ENCODE measurements at regions not wholly inside any gene's neighbourhood (a gene's known extent, or its start where the extent isn't known, plus 50 kb on each side); places are given as distances from the start of the nearest gene placed in this dataset.
"Not testable (repeated sequence)": the region's sequence is repeated elsewhere in the genome, so short reads cannot be mapped to it uniquely, and the experiment has no call there.

DNA sequence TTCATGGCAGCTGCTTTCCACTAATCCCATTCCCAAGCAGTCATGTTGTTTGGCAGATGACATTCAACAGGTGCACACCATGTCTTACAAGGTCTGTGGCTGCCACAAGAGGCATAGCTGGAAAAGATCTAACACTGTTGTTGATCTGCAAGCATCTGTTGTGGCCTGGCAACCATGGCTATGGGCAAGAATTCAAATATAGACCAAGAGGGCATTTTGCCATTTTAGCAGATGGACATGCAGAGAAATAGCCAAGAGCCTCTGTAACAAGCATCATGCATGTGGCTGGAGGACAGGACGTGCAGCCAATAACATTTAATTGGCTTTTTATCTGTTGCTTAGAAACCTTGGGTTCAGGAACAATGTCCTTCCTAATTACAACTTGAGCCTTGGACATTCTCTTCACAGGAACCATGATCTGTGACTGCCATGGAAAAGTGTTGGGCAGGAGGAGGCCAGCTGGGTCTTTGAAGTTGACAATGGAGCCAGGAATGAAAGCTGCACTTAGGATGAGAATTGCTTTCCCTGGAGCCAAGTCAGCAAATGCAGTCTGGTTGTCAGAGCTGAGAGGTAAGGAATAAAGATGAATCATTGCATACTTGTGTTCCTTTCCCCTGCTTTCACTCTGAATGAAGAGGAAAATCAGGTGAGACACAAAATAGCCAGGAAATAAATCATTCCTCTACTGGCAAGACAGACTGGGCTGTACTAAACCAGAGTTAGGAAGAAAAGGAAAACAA, 113.6 kb upstream of the ANO5 start:
- TF ChIP-seq TAF1 (IDR thresholded peaks at IDR 0.05; ENCODE audit: low read depth, low read length) (no peak), SPI1 (IDR thresholded peaks at IDR 0.05; ENCODE audit: low read depth, low read length) (no peak), POLR2A (IDR thresholded peaks at IDR 0.05; ENCODE audit: low read depth, low read length) (no peak), PAX5 (IDR thresholded peaks at IDR 0.05; ENCODE audit: insufficient read depth, low read length, severe bottlenecking) (no peak), POLR2AphosphoS5 (IDR thresholded peaks at IDR 0.05; ENCODE audit: low read depth, low read length) (no peak), POU2F2 (IDR thresholded peaks at IDR 0.05; ENCODE audit: low read depth, low read length) (no peak)

DNA sequence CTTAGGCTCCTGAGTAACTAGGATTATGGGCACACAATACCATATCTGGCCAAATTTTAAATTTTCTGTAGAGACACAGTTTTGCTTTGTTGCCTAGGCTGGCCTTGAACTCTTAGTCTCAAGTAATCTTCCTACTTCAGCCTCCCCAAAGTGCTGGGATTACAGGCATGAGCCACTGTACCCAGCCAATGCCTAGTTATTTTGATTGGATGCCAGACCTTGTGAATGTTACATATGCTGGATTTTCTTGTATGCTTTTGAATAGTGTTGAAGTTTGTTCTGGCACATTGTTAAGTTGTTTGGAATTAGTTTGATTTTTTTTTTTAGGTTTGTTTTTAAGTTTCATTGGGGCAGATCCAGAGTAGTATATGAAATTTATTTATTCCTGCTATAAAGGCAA, 110.7 kb upstream of the ANO5 start:
- TF ChIP-seq TAF1 (IDR thresholded peaks at IDR 0.05; ENCODE audit: low read depth, low read length) (no peak), PAX5 (IDR thresholded peaks at IDR 0.05; ENCODE audit: insufficient read depth, low read length, severe bottlenecking) (no peak), SPI1 (IDR thresholded peaks at IDR 0.05; ENCODE audit: low read depth, low read length) (no peak), POLR2A (IDR thresholded peaks at IDR 0.05; ENCODE audit: low read depth, low read length) (no peak), POU2F2 (IDR thresholded peaks at IDR 0.05; ENCODE audit: low read depth, low read length) (no peak)
- DNase-seq (ENCODE audit: insufficient read length, low spot score) (no peak), FAIRE-seq (no peak)

More for the DNA sequence above, 113.6 kb upstream of the ANO5 start:
- no peak for DNase-seq (ENCODE audit: insufficient read length, low spot score)
- no peak for FAIRE-seq

DNA sequence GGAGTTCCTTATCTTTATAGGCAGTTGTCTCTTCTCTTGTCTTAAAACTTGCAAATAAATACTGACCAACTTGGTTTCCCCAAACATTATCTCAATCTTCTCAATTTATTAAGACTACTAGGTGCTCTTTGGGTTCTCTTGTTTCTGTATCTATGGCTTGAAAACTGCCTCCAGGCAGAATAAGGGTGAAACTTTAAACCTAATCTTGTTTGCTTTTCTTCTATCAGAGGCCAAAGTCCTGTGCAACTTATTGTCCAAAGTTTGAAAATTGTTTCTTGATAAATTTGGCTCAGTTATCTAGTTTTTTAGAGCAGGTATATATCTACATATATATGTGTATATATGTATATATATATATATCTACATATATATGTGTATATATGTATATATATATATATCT, 110.1 kb upstream of the ANO5 start:
- FAIRE-seq (no peak), DNase-seq (ENCODE audit: insufficient read length, low spot score) (no peak)
- no peak for TF ChIP-seq POLR2A (IDR thresholded peaks at IDR 0.05; ENCODE audit: low read depth, low read length)
- no peak for TF ChIP-seq SPI1 (IDR thresholded peaks at IDR 0.05; ENCODE audit: low read depth, low read length)
- no peak for TF ChIP-seq POU2F2 (IDR thresholded peaks at IDR 0.05; ENCODE audit: low read depth, low read length)
- no peak for TF ChIP-seq POLR2AphosphoS5 (IDR thresholded peaks at IDR 0.05; ENCODE audit: low read depth, low read length)
- no peak for TF ChIP-seq TAF1 (IDR thresholded peaks at IDR 0.05; ENCODE audit: low read depth, low read length)
- TF ChIP-seq PAX5 (IDR thresholded peaks at IDR 0.05; ENCODE audit: insufficient read depth, low read length, severe bottlenecking), result no peak

DNA sequence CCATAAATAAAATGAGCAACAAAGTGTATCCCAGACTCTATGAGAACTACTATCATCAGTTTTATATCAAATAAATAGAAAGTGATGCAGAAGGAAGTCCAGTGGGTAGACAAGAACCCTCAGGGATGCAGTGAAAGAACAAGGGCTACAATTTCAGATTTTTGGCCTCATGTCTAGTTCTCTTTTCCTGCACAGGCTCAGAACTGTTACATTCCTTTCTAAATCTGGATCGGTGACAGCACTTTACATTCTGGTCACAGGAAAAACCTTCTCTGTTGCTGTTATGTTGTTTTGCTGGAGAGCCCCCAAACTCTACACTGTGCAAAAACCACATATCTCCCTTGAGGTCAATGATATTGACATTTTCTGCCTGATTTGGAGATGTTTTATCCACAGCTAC, 108.8 kb upstream of the ANO5 start:
- DNase-seq (ENCODE audit: insufficient read length, low spot score) (no peak), FAIRE-seq (no peak)
- TF ChIP-seq POLR2A (IDR thresholded peaks at IDR 0.05; ENCODE audit: low read depth, low read length) (no peak), SPI1 (IDR thresholded peaks at IDR 0.05; ENCODE audit: low read depth, low read length) (no peak), PAX5 (IDR thresholded peaks at IDR 0.05; ENCODE audit: insufficient read depth, low read length, severe bottlenecking) (no peak), POLR2AphosphoS5 (IDR thresholded peaks at IDR 0.05; ENCODE audit: low read depth, low read length) (no peak), POU2F2 (IDR thresholded peaks at IDR 0.05; ENCODE audit: low read depth, low read length) (no peak), TAF1 (IDR thresholded peaks at IDR 0.05; ENCODE audit: low read depth, low read length) (no peak)

DNA sequence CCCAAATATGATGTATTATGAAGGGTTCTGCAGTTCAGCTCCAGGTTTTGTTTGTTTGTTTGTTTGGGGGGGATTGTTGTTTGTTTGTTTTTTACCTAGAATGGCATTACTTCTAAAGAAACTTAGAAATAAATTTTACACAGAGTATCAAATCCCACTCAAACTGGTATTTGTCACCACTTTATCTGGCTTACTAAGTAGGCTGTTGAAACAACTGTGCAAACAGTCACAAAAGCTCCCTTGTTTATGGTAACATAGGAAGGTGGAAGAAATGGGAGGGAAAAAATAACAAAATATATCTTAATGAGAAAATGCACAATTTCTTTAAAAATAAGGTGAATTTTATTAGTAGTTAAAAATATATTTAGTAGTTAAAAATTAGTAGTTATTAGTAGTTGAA, 108.3 kb upstream of the ANO5 start:
- DNase-seq (ENCODE audit: insufficient read length, low spot score) (no peak), FAIRE-seq (no peak)
- TF ChIP-seq SPI1 (IDR thresholded peaks at IDR 0.05; ENCODE audit: low read depth, low read length) (no peak), POU2F2 (IDR thresholded peaks at IDR 0.05; ENCODE audit: low read depth, low read length) (no peak), PAX5 (IDR thresholded peaks at IDR 0.05; ENCODE audit: insufficient read depth, low read length, severe bottlenecking) (no peak), POLR2AphosphoS5 (IDR thresholded peaks at IDR 0.05; ENCODE audit: low read depth, low read length) (no peak), POLR2A (IDR thresholded peaks at IDR 0.05; ENCODE audit: low read depth, low read length) (no peak), TAF1 (IDR thresholded peaks at IDR 0.05; ENCODE audit: low read depth, low read length) (no peak)

DNA sequence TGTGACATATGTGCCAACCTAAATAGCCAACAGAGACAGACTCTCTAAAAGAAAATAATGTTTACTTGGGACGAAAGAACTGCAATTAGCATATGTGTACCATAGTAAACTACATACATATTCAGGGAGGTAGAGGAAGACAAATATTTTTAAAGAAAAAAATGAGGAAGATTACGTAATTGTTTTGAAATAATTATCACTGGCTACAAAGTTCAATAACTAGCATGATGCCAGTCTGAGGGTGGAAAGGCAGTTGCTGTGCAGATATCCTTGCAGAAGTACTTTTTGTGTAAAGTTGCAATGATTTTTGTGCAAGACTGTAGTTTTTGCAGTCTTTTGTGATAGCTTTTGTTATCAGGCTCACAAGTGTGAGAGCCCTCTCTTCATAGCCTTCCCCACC, 103.3 kb upstream of the ANO5 start:
- no peak for DNase-seq (ENCODE audit: insufficient read length, low spot score)
- FAIRE-seq, result no peak
- no peak for TF ChIP-seq POLR2AphosphoS5 (IDR thresholded peaks at IDR 0.05; ENCODE audit: low read depth, low read length)
- TF ChIP-seq POLR2A (IDR thresholded peaks at IDR 0.05; ENCODE audit: low read depth, low read length), result no peak
- no peak for TF ChIP-seq TAF1 (IDR thresholded peaks at IDR 0.05; ENCODE audit: low read depth, low read length)
- TF ChIP-seq SPI1 (IDR thresholded peaks at IDR 0.05; ENCODE audit: low read depth, low read length), result no peak
- no peak for TF ChIP-seq POU2F2 (IDR thresholded peaks at IDR 0.05; ENCODE audit: low read depth, low read length)
- TF ChIP-seq PAX5 (IDR thresholded peaks at IDR 0.05; ENCODE audit: insufficient read depth, low read length, severe bottlenecking), result no peak

DNA sequence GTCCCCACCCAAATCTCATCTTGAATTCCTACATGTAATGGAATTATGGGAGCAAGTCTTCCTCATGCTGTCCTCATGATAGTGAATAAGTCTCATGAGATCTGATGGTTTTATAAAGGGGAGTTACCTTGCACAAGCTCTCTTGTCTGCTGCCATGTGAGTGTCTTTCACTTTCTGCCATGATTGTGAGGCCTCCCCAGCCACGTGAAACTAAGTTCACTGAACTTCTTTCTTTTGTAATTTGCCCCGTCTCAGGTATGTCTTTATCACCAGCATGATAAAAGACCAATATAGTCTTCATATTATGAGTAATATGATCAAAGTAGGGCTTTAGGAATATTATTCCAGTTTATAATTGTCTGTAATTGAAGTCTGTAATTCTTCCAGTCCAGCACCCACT, 86.3 kb upstream of the ANO5 start:
- no peak for DNase-seq (ENCODE audit: insufficient read length, low spot score)
- no peak for FAIRE-seq
- TF ChIP-seq SPI1 (IDR thresholded peaks at IDR 0.05; ENCODE audit: low read depth, low read length) (no peak), POLR2AphosphoS5 (IDR thresholded peaks at IDR 0.05; ENCODE audit: low read depth, low read length) (no peak), POU2F2 (IDR thresholded peaks at IDR 0.05; ENCODE audit: low read depth, low read length) (no peak), PAX5 (IDR thresholded peaks at IDR 0.05; ENCODE audit: insufficient read depth, low read length, severe bottlenecking) (no peak), POLR2A (IDR thresholded peaks at IDR 0.05; ENCODE audit: low read depth, low read length) (no peak), TAF1 (IDR thresholded peaks at IDR 0.05; ENCODE audit: low read depth, low read length) (no peak)

DNA sequence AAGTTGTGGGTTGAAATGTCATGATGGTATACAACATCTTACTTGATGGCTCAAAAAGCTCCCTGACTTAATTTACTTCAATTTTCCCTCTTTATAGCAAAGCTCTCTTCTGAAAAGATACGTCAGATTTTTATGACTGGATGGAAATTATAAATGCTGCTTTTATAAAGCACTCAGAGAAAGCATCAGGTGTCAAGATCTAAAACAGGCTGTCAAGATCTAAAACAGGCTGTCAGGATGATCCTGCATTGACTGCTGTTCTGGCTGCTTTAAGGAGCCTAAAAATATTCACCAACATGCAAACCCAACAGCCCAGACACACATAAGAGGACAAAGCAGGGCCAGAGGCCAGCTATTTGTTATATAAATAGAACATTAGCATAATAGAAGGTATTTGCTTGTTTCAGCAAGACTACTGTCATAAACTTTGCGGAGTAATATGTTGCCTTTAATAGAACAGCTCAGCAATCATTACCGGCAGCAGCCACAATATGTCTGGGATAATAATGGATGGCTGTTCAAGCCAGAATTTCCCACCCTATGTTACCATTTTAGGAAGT, 77.3 kb upstream of the ANO5 start:
- FAIRE-seq, result no peak

DNA sequence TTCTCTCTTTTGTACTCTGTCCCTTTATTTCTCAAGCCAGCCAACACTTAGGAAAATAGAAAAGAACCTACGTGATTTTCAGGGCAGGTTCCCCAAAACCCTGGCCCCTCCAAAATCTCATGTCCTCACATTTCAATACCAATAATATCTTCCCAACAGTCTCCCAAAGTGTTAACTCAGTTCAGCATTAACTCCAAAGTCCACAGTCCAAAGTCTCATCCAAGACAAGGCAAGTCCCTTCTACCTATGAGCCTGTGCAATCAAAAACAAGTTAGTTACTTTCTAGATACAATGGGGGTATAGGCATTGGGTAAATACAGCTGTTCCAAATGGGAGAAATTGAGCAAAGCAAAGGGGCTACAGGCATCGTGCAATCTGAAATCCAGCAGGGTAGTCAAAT, 64.9 kb upstream of the ANO5 start:
- not testable (repeated sequence) for FAIRE-seq; DNase-seq (ENCODE audit: insufficient read length, low spot score)

More for the DNA sequence above, 77.3 kb upstream of the ANO5 start:
- DNase-seq (ENCODE audit: insufficient read length, low spot score), result no peak
- no peak for TF ChIP-seq POLR2A (IDR thresholded peaks at IDR 0.05; ENCODE audit: low read depth, low read length)
- no peak for TF ChIP-seq POLR2AphosphoS5 (IDR thresholded peaks at IDR 0.05; ENCODE audit: low read depth, low read length)
- no peak for TF ChIP-seq TAF1 (IDR thresholded peaks at IDR 0.05; ENCODE audit: low read depth, low read length)
- no peak for TF ChIP-seq POU2F2 (IDR thresholded peaks at IDR 0.05; ENCODE audit: low read depth, low read length)
- no peak for TF ChIP-seq PAX5 (IDR thresholded peaks at IDR 0.05; ENCODE audit: insufficient read depth, low read length, severe bottlenecking)
- no peak for TF ChIP-seq SPI1 (IDR thresholded peaks at IDR 0.05; ENCODE audit: low read depth, low read length)
